ENCODE measurements at regions not wholly inside any gene's neighbourhood (a gene's known extent, or its start where the extent isn't known, plus 50 kb on each side); places are given as distances from the start of the nearest gene placed in this dataset.

- no peak for DNase-seq (ENCODE audit: low read depth)
Measured at GRCh38 chr2:196361606-196362326, 190.4 kb upstream of the STK17B start.

GRCh38 chr2:196362973-196363549, 191.7 kb upstream of the STK17B start:
- DNase-seq (ENCODE audit: low read depth): no peak

GRCh38 chr2:196365145-196365544, 193.8 kb upstream of the STK17B start:
- DNase-seq (ENCODE audit: low read depth): no peak

DNA sequence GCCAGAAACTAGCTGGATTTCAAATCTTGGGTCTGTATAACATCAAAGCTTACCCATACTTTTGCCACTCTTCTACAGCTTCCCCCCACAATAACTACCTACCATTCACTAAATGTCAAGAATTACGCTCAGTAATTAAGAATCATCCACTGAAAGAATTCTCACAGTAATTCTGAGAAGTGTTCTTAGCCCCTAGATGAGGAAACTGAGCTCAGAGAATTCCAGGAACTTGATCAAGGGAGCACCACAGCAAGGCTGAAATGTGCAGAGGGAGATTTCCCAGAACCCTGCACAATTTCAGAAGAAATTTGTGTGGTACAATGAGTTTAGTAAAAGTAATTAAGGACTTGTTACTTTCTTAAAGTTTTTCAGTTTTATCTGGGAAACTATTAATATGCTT, 194.5 kb upstream of the STK17B start:
- DNase-seq (ENCODE audit: low read depth): no peak

DNA sequence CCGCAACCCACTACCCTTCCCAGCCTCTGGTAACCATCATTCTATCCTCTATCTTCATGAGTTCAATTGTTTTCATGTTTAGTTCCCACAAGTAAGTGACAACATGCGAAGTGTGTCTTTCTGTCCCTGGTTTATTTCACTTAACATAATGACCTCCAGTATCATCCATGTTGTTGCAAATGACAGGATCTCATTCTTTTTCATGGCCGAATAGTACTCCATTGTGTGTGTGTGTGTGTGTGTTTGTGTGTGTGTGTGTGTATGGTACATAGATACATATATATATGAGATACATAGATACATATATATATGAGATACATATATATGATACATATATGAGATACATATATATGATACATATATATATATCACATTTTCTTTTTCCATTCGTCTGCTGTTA, 196.3 kb upstream of the STK17B start:
- no peak for DNase-seq (ENCODE audit: low read depth)

DNA sequence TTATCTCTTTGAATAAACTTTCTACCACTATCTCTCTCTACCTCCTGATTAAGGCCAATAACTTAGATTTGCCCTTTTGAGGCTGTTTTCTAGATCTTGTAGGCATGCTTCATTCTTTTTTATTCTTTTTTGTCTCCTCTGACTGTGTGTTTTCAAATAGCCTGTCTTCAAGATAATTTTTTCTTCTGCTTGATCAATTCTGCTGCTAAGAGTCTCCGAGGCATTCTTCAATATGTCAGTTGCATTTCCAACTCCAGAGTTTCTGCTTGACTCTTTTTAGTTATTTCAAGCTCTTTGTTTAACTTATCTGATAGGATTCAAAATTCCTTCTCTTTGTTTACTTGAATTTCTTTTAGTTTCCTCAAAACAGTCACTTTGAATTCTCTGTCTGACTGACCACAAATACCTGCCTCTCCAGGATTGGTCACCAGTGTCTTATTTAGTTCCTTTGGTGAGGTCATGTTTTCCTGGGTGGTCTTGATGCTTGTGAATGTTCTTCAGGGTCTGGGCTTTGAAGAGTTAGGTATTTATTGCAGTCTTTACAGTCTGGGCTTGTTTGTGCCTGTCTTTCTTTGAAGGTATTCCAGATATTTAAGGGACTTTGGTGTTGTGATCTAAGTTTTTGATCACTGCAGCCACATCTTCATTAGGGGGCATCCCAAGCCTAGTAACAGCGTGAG, 197.3 kb upstream of the STK17B start:
- no peak for DNase-seq (ENCODE audit: low read depth)

GRCh38 chr2:196369967-196370366, 198.6 kb upstream of the STK17B start:
- DNase-seq (ENCODE audit: low read depth): no peak

- no peak for DNase-seq (ENCODE audit: low read depth)
Measured at GRCh38 chr2:196370381-196370780, 199.0 kb upstream of the STK17B start.

- no peak for DNase-seq (ENCODE audit: low read depth)
Measured at GRCh38 chr2:196372276-196372809, 201.0 kb upstream of the STK17B start.

- DNase-seq (ENCODE audit: low read depth): no peak
Measured at GRCh38 chr2:196372811-196373664, 201.7 kb upstream of the STK17B start.

DNA sequence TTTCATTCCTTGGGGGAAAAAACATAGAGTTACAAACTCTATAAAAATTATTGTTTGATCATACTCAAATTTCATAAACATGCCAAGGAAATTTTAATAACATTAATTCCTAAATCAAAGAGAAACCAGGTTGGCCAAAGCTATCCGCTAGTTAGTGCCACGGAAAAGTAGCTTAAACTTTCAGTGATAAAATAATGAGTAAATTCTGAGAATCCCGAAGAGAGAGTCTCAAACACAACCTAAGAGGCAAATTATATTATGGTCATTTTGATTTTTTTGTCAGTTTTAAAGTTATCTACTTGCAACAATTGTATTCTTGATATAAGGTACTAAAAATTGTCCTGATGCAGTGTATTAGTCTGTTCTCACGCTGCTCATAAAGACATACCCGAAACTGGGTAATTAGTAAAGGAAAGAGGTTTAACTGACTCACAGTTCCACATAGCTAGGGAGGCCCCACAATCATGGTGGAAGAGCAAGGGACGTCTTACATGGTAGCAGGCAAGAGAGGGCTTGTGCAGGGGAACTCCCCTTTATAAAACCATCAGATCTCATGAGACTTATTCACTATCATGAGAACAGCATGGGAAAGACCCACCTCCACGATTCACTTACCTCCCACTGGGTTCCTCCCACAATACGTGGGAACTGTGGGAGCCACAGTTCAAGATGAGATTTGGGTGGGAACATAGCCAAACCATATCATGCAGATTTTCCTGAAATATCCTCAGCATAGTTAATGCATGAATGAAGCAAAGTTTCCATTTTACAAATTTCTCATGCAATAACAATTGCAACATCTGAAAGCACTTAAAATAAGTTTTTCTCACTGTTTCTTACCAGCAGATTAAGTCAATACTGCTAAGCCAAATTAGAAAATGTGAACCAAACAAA, 205.9 kb upstream of the STK17B start:
- DNase-seq (ENCODE audit: low read depth): no peak

- DNase-seq (ENCODE audit: low read depth): no peak
Measured at GRCh38 chr2:196379600-196379999, 208.2 kb upstream of the STK17B start.

DNA sequence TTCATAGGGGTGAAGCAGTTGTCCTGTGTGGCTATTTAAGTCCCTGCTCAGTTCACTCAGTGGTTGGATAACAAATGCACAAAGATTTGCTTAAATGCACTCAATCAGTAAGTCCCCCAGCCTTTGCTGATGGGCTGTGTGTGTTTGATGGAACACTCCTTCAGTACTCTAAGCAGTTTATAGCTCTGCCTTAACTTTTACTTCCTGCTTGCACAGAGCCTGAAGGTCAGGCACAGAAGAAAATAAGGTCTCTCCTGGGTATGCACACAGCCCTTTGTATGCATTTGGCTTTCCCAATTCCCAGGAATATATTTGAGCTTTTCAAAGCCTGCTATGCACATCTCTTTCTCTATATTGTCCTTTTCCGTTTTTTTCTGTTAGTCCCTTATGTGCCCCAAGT, 208.7 kb upstream of the STK17B start:
- no peak for DNase-seq (ENCODE audit: low read depth)

DNA sequence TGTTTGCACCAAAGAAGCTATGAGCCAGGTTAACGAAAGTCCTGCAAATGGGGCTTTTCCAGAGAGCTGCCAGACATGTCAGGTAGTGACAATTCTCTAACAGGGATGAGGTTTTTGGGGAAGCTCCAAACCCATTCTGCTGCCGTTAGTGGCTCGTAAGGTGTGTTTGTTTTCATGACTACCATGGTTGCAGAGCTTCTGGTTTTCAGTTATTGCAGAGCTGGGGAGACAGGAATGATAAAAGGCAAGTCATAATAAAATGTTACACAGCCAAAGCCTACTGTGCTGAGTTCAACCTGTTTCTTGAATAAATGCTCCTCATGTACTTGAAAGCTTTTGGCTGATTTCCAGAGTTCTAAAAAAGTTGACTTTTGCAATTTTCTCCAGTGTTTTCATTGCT, 209.2 kb upstream of the STK17B start:
- DNase-seq (ENCODE audit: low read depth): no peak

GRCh38 chr2:196381464-196381863, 210.1 kb upstream of the STK17B start:
- no peak for DNase-seq (ENCODE audit: low read depth)

DNA sequence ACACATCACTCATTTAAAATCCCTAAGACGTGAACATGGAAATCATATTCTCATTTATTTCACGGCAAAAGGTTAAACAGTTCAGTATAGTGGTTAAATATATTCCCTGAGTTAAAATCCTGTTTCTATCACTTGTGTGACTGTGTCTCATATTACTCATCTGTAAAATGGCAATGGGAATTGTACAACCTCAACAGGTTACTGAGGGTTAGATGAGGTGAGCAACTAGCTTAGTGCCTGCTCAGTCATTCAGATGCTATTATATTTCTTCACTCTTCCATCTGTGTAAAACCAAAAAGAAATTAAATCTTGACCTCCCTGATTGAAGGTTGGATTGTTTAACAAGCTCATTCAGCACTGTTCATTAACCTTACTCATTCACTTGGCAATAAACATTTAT, 212.4 kb upstream of the STK17B start:
- no peak for DNase-seq (ENCODE audit: low read depth)

DNA sequence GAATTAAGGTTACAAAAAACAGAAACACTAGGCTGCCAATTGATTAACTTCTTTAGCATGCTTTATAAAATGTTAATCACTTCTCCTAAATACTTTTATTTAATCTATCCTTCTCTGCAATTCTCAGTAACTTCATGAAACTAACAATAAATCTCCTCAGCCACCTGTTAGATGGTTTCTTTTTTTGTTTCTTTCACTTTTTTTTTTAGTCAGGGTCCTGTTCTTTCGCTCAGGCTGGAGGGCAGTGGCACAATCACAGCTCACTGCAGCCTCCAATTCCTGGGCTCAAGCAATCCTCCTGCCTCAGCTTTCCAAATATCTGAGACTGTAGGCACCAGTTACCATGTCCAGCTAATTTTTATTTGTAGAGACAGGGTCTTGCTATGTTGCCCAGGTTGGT, 213.4 kb upstream of the STK17B start:
- no peak for DNase-seq (ENCODE audit: low read depth)

- no peak for DNase-seq (ENCODE audit: low read depth)
Measured at GRCh38 chr2:196389670-196390069, 218.3 kb upstream of the STK17B start.

DNA sequence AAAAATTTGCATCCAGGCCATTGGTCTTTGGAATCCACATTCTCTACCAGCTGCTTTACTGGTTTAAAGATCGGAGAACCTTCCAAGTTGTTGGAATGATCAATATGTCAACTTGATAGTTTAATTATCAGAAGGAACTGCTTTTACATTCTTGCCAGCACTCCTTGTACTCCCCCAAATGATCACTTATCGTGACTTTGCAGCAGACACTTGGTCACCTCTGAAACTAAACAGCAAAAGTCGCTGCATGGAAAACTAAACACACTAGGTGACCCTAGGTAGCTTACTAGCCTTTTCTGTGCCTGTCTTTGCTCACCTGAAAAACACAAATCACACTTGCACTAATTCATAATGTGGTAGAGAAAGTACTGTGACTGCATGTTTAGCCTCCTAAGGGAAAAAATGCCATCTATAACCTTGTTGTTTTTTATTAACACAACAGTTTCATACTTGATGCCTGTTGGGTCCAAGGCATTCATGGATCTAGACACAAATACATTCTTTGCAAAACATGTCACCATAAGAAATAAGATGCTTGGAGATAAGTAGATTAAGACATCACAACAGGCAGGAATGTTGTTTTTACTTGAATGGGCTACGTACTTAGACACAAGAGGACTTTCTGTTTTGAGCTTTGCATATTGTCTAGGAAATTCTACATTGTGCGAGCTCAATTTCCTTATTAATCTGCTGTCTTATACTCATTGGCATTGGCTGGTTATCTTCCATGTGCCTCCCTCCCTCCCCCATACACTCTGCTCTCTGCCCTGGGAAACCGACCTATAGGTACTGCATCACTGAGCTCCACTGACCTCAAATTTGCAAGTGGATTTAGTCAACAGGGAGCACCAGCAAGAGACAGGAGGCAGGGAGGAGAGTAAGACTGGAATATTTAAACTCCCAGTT, 219.1 kb upstream of the STK17B start:
- no peak for DNase-seq (ENCODE audit: low read depth)

DNA sequence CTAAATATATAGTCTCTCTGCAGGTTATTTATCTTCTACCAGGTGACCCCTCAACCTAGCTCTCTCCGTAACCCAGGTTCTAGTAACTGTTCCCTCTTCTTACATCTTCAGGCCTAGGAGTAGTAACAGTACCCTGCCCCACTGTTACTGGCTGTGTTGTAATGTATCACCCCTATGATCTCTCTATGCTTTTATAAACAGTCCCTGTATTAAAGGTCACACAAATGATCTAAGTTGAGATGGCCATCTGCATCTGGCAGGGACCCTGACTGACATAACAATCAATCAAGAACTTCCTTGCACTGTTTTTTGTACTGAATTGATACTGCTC, 219.7 kb upstream of the STK17B start:
- DNase-seq (ENCODE audit: low read depth): no peak

Data from stimulated activated CD8-positive, alpha-beta memory T cell treated with anti-CD3 and anti-CD28 coated beads, Interleukin-15, amount 100 ng/mL, for 1 hour (primary cell).